ENCODE measurements at regions not wholly inside any gene's neighbourhood (a gene's known extent, or its start where the extent isn't known, plus 50 kb on each side); places are given as distances from the start of the nearest gene placed in this dataset.

DNA sequence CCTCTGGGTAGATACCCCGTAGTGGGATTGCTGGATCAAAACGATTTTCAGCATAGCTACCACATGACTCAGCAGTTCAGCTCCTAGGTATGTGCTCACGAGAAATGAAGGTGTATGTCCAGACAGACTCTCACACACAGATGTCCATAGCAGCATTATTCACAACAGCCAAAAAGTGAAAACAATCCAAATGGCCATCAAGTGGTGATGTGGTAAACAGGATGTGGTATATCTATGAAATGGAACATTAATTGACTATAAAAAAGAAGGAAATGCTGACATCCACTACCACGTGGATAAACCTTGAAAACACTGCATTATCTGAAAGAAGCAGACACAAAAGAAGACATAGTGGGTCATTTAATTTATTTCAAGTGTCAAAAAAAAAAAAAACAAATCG, 241.9 kb downstream of the EIPR1 start:
- H3K4me3 ChIP-seq (ENCODE audit: low read depth in 1 of 3, low read length in 3 of 3): no peak overlapping the region
- WGBS: 87% methylated on average over 5 of the region's 5 CpGs
- no peak for TF ChIP-seq YY1 (IDR thresholded peaks at IDR 0.05)
- TF ChIP-seq, protein P1, sequence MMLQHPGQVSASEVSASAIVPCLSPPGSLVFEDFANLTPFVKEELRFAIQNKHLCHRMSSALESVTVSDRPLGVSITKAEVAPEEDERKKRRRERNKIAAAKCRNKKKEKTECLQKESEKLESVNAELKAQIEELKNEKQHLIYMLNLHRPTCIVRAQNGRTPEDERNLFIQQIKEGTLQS (IDR thresholded peaks at IDR 0.05): no peak
- no peak overlapping the region for H3K27ac ChIP-seq (ENCODE audit: low read depth in 1 of 2, low read length in 2 of 2)
- H3K9me3 ChIP-seq (ENCODE audit: control insufficient read depth in 4 of 4, low read length in 3 of 4): peaks cover 0 to 6% (median 4%) of the 10 kb centered on the region in 4 donors
- H3K36me3 ChIP-seq (ENCODE audit: control insufficient read depth in 4 of 4, insufficient read depth in 3 of 4, low read depth in 1 of 4, low read length in 3 of 4): no peaks in the 10 kb centered on the region
- H3K9ac ChIP-seq (ENCODE audit: low read depth in 1 of 2, low read length in 2 of 2): no peak overlapping the region
- no peak for DNase-seq (ENCODE audit: low spot score)
- no peaks in the 10 kb centered on the region for H3K27me3 ChIP-seq (ENCODE audit: control insufficient read depth in 4 of 4, insufficient read depth in 4 of 4, low read length in 3 of 4)
- no peaks in the 10 kb centered on the region for H3K4me1 ChIP-seq (ENCODE audit: control insufficient read depth in 4 of 4, insufficient read depth in 4 of 4, low read length in 3 of 4)

DNA sequence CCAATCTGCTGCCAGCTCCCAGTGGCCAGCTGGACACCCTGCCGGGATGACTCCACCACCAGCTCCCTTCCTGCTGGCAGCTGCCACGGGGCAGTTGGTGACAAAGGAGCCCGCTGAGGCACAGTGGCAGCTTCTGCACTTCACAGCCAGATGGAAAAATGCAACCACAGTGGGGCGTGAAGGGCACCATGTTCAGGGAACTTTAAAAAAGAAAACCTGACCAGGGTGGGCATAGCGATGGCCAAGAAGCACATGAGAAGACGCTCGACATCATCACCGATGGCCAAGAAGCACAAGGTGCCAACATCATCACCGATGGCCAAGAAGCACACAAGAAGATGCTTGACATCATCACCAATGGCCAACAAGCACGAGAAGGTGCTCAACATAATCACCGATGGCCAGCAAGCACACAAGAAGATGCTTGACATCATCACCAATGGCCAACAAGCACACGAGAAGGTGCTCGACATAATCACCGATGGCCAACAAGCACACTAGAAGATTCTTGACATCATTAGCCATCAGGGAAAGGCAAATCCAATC, 243.5 kb downstream of the EIPR1 start:
- Histone ChIP-seq H3K9ac (ENCODE audit: low read depth in 1 of 2, low read length in 2 of 2) (no peak overlapping the region), H3K27ac (ENCODE audit: low read depth in 1 of 2, low read length in 2 of 2) (no peak overlapping the region), H3K4me3 (ENCODE audit: low read depth in 1 of 3, low read length in 3 of 3) (no peak overlapping the region), H3K9me3 (ENCODE audit: control insufficient read depth in 4 of 4, low read length in 3 of 4) (peaks cover 0 to 6% (median 4%) of the 10 kb centered on the region in 4 donors), H3K4me1 (ENCODE audit: control insufficient read depth in 4 of 4, insufficient read depth in 4 of 4, low read length in 3 of 4) (no peaks in the 10 kb centered on the region), H3K36me3 (ENCODE audit: control insufficient read depth in 4 of 4, insufficient read depth in 3 of 4, low read depth in 1 of 4, low read length in 3 of 4) (no peaks in the 10 kb centered on the region), H3K27me3 (ENCODE audit: control insufficient read depth in 4 of 4, insufficient read depth in 4 of 4, low read length in 3 of 4) (no peaks in the 10 kb centered on the region)
- TF ChIP-seq JUND (IDR thresholded peaks at IDR 0.05) (no peak), FOXA1 (IDR thresholded peaks at IDR 0.05) (no peak), RAD21 (IDR thresholded peaks at IDR 0.05) (no peak), EGR1 (IDR thresholded peaks at IDR 0.05; ENCODE audit: low read depth in 2 of 2) (no peak), YY1 (IDR thresholded peaks at IDR 0.05) (no peak), NR2F2 (IDR thresholded peaks at IDR 0.05) (no peak), TAF1 (conservative IDR thresholded peaks at IDR 0.05) (no peak), HNF4G (IDR thresholded peaks at IDR 0.05) (no peak), FOXA2 (IDR thresholded peaks at IDR 0.05) (no peak), HNF4A (conservative IDR thresholded peaks at IDR 0.05) (no peak), GABPA (IDR thresholded peaks at IDR 0.05 in 1 of 2, conservative IDR thresholded peaks at IDR 0.05 in 1 of 2) (no peak), SP1 (IDR thresholded peaks at IDR 0.05) (no peak), RXRA (IDR thresholded peaks at IDR 0.05) (no peak)
- TF ChIP-seq, protein P2, sequence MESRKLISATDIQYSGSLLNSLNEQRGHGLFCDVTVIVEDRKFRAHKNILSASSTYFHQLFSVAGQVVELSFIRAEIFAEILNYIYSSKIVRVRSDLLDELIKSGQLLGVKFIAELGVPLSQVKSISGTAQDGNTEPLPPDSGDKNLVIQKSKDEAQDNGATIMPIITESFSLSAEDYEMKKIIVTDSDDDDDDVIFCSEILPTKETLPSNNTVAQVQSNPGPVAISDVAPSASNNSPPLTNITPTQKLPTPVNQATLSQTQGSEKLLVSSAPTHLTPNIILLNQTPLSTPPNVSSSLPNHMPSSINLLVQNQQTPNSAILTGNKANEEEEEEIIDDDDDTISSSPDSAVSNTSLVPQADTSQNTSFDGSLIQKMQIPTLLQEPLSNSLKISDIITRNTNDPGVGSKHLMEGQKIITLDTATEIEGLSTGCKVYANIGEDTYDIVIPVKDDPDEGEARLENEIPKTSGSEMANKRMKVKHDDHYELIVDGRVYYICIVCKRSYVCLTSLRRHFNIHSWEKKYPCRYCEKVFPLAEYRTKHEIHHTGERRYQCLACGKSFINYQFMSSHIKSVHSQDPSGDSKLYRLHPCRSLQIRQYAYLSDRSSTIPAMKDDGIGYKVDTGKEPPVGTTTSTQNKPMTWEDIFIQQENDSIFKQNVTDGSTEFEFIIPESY (IDR thresholded peaks at IDR 0.05): no peak
- TF ChIP-seq, protein P1 (IDR thresholded peaks at IDR 0.05): no peak
- TF ChIP-seq, protein P3, sequence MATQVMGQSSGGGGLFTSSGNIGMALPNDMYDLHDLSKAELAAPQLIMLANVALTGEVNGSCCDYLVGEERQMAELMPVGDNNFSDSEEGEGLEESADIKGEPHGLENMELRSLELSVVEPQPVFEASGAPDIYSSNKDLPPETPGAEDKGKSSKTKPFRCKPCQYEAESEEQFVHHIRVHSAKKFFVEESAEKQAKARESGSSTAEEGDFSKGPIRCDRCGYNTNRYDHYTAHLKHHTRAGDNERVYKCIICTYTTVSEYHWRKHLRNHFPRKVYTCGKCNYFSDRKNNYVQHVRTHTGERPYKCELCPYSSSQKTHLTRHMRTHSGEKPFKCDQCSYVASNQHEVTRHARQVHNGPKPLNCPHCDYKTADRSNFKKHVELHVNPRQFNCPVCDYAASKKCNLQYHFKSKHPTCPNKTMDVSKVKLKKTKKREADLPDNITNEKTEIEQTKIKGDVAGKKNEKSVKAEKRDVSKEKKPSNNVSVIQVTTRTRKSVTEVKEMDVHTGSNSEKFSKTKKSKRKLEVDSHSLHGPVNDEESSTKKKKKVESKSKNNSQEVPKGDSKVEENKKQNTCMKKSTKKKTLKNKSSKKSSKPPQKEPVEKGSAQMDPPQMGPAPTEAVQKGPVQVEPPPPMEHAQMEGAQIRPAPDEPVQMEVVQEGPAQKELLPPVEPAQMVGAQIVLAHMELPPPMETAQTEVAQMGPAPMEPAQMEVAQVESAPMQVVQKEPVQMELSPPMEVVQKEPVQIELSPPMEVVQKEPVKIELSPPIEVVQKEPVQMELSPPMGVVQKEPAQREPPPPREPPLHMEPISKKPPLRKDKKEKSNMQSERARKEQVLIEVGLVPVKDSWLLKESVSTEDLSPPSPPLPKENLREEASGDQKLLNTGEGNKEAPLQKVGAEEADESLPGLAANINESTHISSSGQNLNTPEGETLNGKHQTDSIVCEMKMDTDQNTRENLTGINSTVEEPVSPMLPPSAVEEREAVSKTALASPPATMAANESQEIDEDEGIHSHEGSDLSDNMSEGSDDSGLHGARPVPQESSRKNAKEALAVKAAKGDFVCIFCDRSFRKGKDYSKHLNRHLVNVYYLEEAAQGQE (IDR thresholded peaks at IDR 0.05): no peak
- TF ChIP-seq, protein P4, sequence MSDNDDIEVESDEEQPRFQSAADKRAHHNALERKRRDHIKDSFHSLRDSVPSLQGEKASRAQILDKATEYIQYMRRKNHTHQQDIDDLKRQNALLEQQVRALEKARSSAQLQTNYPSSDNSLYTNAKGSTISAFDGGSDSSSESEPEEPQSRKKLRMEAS (IDR thresholded peaks at IDR 0.05): no peak
- TF ChIP-seq, protein P5, sequence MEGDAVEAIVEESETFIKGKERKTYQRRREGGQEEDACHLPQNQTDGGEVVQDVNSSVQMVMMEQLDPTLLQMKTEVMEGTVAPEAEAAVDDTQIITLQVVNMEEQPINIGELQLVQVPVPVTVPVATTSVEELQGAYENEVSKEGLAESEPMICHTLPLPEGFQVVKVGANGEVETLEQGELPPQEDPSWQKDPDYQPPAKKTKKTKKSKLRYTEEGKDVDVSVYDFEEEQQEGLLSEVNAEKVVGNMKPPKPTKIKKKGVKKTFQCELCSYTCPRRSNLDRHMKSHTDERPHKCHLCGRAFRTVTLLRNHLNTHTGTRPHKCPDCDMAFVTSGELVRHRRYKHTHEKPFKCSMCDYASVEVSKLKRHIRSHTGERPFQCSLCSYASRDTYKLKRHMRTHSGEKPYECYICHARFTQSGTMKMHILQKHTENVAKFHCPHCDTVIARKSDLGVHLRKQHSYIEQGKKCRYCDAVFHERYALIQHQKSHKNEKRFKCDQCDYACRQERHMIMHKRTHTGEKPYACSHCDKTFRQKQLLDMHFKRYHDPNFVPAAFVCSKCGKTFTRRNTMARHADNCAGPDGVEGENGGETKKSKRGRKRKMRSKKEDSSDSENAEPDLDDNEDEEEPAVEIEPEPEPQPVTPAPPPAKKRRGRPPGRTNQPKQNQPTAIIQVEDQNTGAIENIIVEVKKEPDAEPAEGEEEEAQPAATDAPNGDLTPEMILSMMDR (IDR thresholded peaks at IDR 0.05; ENCODE audit: low read depth, low read length, missing input control): no peak
- DNase-seq (ENCODE audit: low spot score): no peak
- WGBS: 95% methylated on average over 14 of the region's 14 CpGs

All from liver (tissue), 8 donors.